Fibroblast of the aortic adventitia (primary cell): ENCODE measurements at regions not wholly inside any gene's neighbourhood (a gene's known extent, or its start where the extent isn't known, plus 50 kb on each side); places are given as distances from the start of the nearest gene placed in this dataset.
"Not testable (repeated sequence)": the region's sequence is repeated elsewhere in the genome, so short reads cannot be mapped to it uniquely, and the experiment has no call there.

Experiments used
- DNase-seq: peaks from one replicate; pipeline ENCODE4 v3.0.0-alpha.2; 2010; ENCODE audit warnings: low read depth
- H3K4me3 ChIP-seq: 2 replicates; pipeline ENCODE4 v1.5.1; 2011; ENCODE audit warnings: low read depth, mild to moderate bottlenecking, control low read depth, low read length, moderate library complexity
- CTCF ChIP-seq: IDR thresholded peaks from 2 replicates; pipeline ENCODE4 v1.5.1; 2011; ENCODE audit warnings: mild to moderate bottlenecking, low read length, control low read depth, inconsistent platforms; ENCODE audit not compliant: insufficient read depth

- no peak for DNase-seq
- no peak for TF ChIP-seq CTCF
Observed at GRCh38 chr7:34445653-34446052, 212.4 kb upstream of the NPSR1 start.

DNA sequence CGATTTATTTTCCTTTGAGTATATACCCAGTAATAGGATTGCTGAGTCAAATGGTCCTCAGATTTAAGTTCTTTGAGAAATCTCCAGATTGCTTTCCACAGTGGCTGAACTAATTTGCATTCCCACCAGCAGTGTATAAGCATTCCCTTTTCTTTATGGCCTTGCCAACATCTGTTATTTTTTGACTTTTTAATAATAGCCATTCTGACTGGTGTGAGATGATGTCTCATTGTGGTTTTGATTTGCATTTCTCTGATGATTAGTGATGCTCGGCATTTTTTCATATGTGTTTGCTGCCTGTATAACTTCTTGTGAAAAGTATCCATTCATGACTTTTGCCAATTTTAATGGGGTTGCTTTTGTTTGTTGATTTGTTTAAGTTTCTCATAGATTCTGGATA is 209.5 kb upstream of the NPSR1 start:
- not testable (repeated sequence) for H3K4me3 ChIP-seq, DNase-seq

More at GRCh38 chr7:34445653-34446052, 212.4 kb upstream of the NPSR1 start:
- no peak overlapping the region for H3K4me3 ChIP-seq

DNA sequence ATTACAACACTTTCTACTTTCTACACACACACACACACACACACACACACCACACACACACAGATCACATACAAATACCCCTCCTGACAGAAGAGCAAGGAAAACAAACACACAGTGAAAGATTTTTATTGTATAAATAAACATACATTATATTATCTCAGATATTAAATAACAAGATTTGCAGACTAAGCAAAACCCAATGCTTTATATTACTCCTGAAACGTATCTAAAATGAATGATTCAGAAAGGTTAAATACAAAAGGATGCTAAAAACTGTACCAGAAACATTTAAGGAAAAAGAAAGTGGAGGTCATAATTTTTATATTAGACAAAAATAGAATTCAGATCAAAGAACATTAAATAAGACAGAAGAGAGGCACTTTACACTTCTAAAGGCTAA is 208.3 kb upstream of the NPSR1 start:
- no peak for TF ChIP-seq CTCF
- DNase-seq = no peak
- H3K4me3 ChIP-seq = no peak overlapping the region

DNA sequence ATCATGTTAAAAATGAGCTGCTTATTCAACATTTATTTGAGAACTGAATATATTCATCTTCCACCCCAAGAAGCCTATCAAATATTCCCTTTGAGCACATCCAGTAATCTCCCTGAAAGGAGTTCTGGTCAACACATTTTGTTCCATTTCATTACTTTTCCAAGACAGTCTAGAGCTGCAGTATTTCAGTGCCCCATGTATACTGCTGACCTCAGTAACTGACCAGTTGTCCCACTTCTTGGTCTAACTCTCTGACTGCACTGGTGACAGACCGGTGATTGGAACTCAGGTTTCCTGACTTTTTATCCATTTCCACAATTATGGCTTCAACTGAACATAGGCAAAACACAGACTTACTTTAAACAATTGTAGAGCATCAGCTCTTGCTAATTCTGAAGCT is 206.8 kb upstream of the NPSR1 start:
- H3K4me3 ChIP-seq = no peak overlapping the region
- no peak for DNase-seq
- no peak for TF ChIP-seq CTCF

GRCh38 chr7:34451923-34452322 is 206.1 kb upstream of the NPSR1 start:
- peak; percentile 7 for DNase-seq
- no peak overlapping the region for H3K4me3 ChIP-seq
- no peak for TF ChIP-seq CTCF

- no peak for TF ChIP-seq CTCF
- no peak overlapping the region for H3K4me3 ChIP-seq
- no peak for DNase-seq
Observed at GRCh38 chr7:34452363-34452762, 205.7 kb upstream of the NPSR1 start.

- no peak for DNase-seq
- TF ChIP-seq CTCF = no peak
- no peak overlapping the region for H3K4me3 ChIP-seq
Observed at GRCh38 chr7:34453150-34453549, 204.9 kb upstream of the NPSR1 start.
